ENCODE measurements at regions not wholly inside any gene's neighbourhood (a gene's known extent, or its start where the extent isn't known, plus 50 kb on each side); places are given as distances from the start of the nearest gene placed in this dataset.

DNA sequence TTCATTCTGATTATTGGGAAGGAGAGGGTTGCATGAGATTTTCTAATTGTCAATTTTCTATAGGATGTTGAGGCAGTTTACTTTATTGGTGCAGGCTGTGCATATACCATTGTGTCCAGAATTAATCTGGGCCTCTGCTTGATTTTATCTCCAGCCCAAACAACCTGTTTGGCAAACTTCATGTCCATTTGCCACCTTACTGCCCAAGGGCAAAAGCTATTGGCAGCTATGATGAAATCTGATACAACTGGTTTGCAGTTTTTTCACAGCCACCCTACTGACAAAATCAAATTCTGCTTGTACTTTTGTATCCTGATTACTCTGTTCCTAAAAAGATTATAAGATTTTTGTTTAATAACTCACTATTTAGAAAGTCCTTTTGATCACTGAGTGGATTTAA is 789.2 kb upstream of the FBXO33 start:
- TF ChIP-seq CTCF (IDR thresholded peaks at IDR 0.05) (no peak), POLR2A (IDR thresholded peaks at IDR 0.05) (no peak)
